ENCODE measurements at regions not wholly inside any gene's neighbourhood (a gene's known extent, or its start where the extent isn't known, plus 50 kb on each side); places are given as distances from the start of the nearest gene placed in this dataset.

DNA sequence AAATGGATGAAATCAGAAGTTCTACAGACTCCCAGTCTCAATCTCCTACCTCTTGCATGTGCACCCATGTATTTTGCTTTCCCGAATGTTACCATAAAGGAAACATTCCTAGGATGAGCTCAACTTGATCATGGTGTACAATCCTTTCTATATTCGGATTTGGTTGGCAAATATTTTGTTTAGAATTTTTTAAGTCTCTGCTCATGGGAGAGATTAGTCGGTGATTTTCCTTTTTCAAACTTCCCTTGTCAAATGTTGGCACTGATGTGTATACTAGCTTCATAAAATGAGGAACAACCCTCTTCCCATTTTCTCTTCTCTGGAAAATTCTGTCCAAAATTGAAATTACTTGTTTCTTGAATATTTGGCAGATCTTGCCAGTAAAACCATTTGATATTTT, 317.6 kb upstream of the RASGRP1 start:
- TF ChIP-seq GATA3 (IDR thresholded peaks at IDR 0.05; ENCODE audit: low read depth, low read length), result no peak
- TF ChIP-seq GATA2 (IDR thresholded peaks at IDR 0.05; ENCODE audit: low read depth, low read length), result no peak

- TF ChIP-seq GATA3 (IDR thresholded peaks at IDR 0.05; ENCODE audit: low read depth, low read length) (peak; percentile 97), GATA2 (IDR thresholded peaks at IDR 0.05; ENCODE audit: low read depth, low read length) (peak; percentile 97)
Measured at GRCh38 chr15:38883987-38884386, 319.4 kb upstream of the RASGRP1 start.

GRCh38 chr15:38885001-38885400, 320.4 kb upstream of the RASGRP1 start:
- TF ChIP-seq GATA2 (IDR thresholded peaks at IDR 0.05; ENCODE audit: low read depth, low read length) (no peak), GATA3 (IDR thresholded peaks at IDR 0.05; ENCODE audit: low read depth, low read length) (no peak)

DNA sequence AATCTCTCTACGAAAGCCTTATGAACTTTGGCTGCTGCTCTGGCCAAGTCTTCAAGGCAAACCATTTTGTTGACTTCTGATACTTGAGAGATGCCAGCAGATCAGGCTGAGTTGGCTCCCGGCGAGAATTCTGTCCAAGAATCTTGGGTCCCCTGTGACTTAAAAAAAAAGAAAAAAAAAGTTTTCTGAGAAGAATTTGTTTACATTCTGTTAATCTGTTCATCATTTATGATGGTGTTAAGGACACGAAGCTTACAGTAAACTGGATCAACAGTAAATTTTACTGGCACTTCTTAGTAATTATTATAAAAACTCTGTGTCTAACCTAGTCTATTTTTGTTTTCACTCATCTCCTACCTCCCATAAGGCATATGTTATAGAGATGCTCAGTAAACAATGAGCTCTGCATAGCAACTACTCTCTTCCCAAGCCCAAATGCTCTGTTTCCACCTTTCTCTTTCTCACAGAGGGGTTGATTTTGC, 320.9 kb upstream of the RASGRP1 start:
- no peak for TF ChIP-seq GATA3 (IDR thresholded peaks at IDR 0.05; ENCODE audit: low read depth, low read length)
- no peak for TF ChIP-seq GATA2 (IDR thresholded peaks at IDR 0.05; ENCODE audit: low read depth, low read length)

- TF ChIP-seq GATA2 (IDR thresholded peaks at IDR 0.05; ENCODE audit: low read depth, low read length) (no peak), GATA3 (IDR thresholded peaks at IDR 0.05; ENCODE audit: low read depth, low read length) (no peak)
Measured at GRCh38 chr15:38886315-38887163, 321.9 kb upstream of the RASGRP1 start.

GRCh38 chr15:38888701-38889221, 324.1 kb upstream of the RASGRP1 start:
- TF ChIP-seq GATA2 (IDR thresholded peaks at IDR 0.05; ENCODE audit: low read depth, low read length) (0 out of 2 replicates have a peak, but pooled peaks have one; percentile 51), GATA3 (IDR thresholded peaks at IDR 0.05; ENCODE audit: low read depth, low read length) (no peak)

DNA sequence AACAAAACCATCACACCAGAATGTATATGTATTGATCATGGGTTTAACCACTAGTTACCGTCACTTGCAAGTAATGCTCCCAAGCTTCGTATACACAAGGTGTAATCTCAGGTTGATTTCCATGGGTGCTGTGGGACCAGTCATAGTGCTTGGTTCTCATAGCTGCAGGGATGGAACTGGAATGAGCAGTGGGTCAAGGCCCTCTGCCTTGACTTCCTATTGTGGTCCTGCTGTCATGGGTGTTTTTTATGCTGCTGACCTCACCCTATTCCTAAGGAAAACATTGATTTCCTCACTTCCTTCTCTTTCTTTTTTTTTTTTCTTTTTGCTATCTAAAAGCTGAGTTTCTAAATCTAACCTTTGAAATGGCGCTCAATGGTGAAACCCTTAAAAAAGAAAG, 325.6 kb upstream of the RASGRP1 start:
- no peak for TF ChIP-seq GATA3 (IDR thresholded peaks at IDR 0.05; ENCODE audit: low read depth, low read length)
- TF ChIP-seq GATA2 (IDR thresholded peaks at IDR 0.05; ENCODE audit: low read depth, low read length), result no peak

DNA sequence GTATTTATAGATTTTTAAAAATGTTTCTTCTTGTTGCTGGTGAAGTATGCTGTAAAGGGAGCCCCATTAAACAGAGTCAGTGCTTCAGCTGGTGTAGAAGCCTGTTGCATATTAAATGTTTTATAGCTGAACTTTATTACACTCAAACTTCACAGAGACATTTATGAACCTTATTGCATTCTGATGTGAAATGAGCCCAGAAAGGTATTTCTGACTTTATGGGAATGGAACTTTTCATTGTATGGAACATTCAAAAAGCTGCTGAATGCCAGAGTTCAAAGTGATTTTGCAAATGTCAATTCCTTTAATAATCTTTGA, 329.3 kb upstream of the RASGRP1 start:
- TF ChIP-seq GATA2 (IDR thresholded peaks at IDR 0.05; ENCODE audit: low read depth, low read length) (no peak), GATA3 (IDR thresholded peaks at IDR 0.05; ENCODE audit: low read depth, low read length) (no peak)

- TF ChIP-seq GATA3 (IDR thresholded peaks at IDR 0.05; ENCODE audit: low read depth, low read length) (no peak), GATA2 (IDR thresholded peaks at IDR 0.05; ENCODE audit: low read depth, low read length) (no peak)
Measured at GRCh38 chr15:38894243-38894948, 329.8 kb upstream of the RASGRP1 start.

DNA sequence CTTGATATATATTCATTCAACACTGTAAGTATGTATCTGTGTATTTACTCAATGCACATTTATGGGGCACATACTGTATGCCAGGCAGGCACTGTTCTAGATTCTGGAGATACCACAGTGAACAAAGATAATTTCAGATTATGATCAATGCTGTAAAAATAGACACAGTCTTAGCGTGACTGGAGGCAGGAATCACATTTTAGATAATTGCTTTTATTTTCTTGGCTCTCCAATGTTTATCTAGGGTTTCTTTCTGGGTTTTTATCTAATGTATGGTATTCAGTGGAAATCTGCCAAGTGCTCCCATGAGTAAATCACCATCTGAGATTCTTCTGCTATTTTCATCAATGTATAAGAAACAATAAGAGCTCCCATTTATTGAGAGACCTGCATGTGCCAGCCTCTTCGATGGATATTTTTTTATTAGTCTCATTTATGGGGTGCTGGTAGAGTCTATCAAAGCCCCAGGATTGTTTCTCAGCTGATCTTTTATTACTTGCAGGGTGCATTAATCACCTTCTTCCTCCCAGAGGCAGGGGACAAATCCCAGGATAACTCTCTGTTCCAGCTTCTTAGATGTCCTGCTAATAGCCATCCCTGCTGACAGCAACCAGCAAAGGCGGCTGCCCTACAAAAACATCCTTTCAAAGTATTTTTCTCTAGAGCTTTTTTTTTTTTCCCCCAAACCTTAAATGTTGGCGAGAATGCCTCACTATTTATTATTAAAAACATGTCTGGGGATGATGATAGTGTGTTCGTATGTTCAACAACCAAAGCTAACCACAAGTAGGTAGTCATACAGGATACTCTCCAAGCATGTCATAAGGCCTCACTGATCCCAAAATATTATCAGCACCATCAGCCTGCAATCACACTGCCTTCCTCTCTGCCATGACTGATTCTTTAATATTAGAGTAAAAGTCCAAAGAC, 331.0 kb upstream of the RASGRP1 start:
- peak; percentile 71; the same call in 1 of the 2 replicates for TF ChIP-seq GATA2 (IDR thresholded peaks at IDR 0.05; ENCODE audit: low read depth, low read length)
- TF ChIP-seq GATA3 (IDR thresholded peaks at IDR 0.05; ENCODE audit: low read depth, low read length), result peak; percentile 87; the same call in 1 of the 2 replicates

GRCh38 chr15:38896647-38897046, 332.0 kb upstream of the RASGRP1 start:
- TF ChIP-seq GATA3 (IDR thresholded peaks at IDR 0.05; ENCODE audit: low read depth, low read length), result no peak
- no peak for TF ChIP-seq GATA2 (IDR thresholded peaks at IDR 0.05; ENCODE audit: low read depth, low read length)

DNA sequence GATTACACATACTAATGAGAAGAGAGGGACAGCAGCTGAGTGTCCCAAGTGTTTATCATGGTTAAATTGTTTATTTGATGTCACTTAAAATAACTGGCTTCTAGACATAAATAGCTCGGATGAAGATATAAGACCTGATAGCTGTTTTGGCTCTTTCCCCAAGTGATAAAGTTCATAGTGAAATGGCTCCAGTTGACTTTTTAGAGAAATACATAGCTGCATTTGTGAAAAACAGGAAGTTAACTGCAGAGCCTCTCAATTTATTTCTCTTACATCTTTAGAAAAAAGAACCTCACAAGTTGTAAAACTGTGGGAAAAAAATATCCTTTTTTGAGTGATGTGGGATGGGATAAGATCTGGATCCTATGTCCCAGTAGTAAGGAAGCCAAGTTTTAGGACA, 332.9 kb upstream of the RASGRP1 start:
- TF ChIP-seq GATA3 (IDR thresholded peaks at IDR 0.05; ENCODE audit: low read depth, low read length) (no peak), GATA2 (IDR thresholded peaks at IDR 0.05; ENCODE audit: low read depth, low read length) (no peak)

DNA sequence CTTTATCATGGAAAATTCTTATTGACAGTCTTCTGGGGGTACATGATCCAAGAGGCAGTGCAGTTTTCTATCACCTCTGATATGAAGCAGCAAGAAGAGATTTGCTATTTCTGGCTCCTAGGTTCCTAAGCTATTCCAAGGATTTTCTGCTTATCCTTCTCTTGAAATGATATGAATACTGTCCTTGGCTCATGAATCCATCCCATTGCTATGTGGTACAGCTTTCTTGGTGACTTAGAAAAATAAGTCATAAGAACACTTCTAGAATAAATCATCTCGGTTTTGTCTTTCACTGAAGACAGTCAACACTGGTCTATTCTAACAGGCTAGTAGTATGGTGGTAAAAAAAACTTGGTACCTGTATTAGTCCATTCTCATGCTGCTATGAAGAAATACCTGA, 333.6 kb upstream of the RASGRP1 start:
- TF ChIP-seq GATA2 (IDR thresholded peaks at IDR 0.05; ENCODE audit: low read depth, low read length) (no peak), GATA3 (IDR thresholded peaks at IDR 0.05; ENCODE audit: low read depth, low read length) (no peak)

GRCh38 chr15:38899300-38899699, 334.7 kb upstream of the RASGRP1 start:
- TF ChIP-seq GATA3 (IDR thresholded peaks at IDR 0.05; ENCODE audit: low read depth, low read length), result no peak
- no peak for TF ChIP-seq GATA2 (IDR thresholded peaks at IDR 0.05; ENCODE audit: low read depth, low read length)

Measured in SH-SY5Y (cell line).